Uterus (tissue), 2 donors: ENCODE measurements at regions not wholly inside any gene's neighbourhood (a gene's known extent, or its start where the extent isn't known, plus 50 kb on each side); places are given as distances from the start of the nearest gene placed in this dataset.

Experiments used
- POLR2A ChIP-seq, 2 donors: fragments of 450-650 bp; IDR thresholded peaks; one replicate each; pipeline ENCODE4 v1.6.1; 2016; ENCODE audit warnings: antibody characterized with exemption in 2 of 2, mild to moderate bottlenecking in 1 of 2, moderate library complexity in 1 of 2
- TF ChIP-seq, protein P1 (sequence below), 4 experiments: fragments of 200-600 bp in 2 of 4; fragments of 450-650 bp in 2 of 4; sonication (generic) in 2 of 4; IDR thresholded peaks; one replicate each; pipeline ENCODE4 v1.5.1; 2016 to 2019; ENCODE audit warnings: antibody characterized with exemption in 4 of 4, mild to moderate bottlenecking in 2 of 4, moderate library complexity in 1 of 4

DNA sequence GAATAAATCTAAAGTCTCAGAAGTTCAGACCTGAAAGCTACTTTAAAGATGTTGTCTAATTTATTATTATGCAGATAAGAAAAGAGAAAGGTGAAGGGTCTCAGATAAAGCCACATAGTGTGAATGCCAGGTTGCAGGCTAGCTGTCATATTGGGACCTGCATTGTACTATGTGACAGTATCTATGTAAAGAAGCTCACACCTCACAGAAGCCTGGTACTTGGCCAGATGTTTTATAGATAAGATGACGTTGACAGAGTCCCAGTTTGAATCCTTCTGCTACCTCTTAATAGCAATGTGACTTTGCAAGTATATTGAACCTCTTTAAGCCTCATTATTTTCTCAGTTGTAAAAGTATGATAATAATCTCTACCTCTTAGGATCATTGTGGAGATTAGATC, 227.0 kb downstream of the SPRY1 start:
- TF ChIP-seq, protein P1, sequence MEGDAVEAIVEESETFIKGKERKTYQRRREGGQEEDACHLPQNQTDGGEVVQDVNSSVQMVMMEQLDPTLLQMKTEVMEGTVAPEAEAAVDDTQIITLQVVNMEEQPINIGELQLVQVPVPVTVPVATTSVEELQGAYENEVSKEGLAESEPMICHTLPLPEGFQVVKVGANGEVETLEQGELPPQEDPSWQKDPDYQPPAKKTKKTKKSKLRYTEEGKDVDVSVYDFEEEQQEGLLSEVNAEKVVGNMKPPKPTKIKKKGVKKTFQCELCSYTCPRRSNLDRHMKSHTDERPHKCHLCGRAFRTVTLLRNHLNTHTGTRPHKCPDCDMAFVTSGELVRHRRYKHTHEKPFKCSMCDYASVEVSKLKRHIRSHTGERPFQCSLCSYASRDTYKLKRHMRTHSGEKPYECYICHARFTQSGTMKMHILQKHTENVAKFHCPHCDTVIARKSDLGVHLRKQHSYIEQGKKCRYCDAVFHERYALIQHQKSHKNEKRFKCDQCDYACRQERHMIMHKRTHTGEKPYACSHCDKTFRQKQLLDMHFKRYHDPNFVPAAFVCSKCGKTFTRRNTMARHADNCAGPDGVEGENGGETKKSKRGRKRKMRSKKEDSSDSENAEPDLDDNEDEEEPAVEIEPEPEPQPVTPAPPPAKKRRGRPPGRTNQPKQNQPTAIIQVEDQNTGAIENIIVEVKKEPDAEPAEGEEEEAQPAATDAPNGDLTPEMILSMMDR (IDR thresholded peaks at IDR 0.05), result no peak
- no peak for TF ChIP-seq POLR2A (IDR thresholded peaks at IDR 0.05)
